Activated CD4-positive, alpha-beta memory T cell treated with anti-CD3 and anti-CD28 coated beads, Interleukin-2, amount 10 ng/mL, durations not matched to agents 7 days and 5 days (primary cell): ENCODE measurements at regions not wholly inside any gene's neighbourhood (a gene's known extent, or its start where the extent isn't known, plus 50 kb on each side); places are given as distances from the start of the nearest gene placed in this dataset.

ENCODE experiments used
- CTCF ChIA-PET: fragments of 350-600 bp; sonication (Branson Sonifier 250); formaldehyde crosslinking; loops from one replicate; lab custom pipeline; 2021; ENCODE audit warnings: antibody characterized with exemption, inconsistent platforms; lab: Charles Lee
- POLR2A ChIA-PET: fragments of 350-600 bp; sonication (Branson Sonifier 250); formaldehyde crosslinking; loops from one replicate; lab custom pipeline; 2021; ENCODE audit warnings: antibody characterized with exemption; lab: Charles Lee
- DNase-seq: peaks from one replicate; pipeline ENCODE4 v3.0.0-alpha.2; 2020
- H3K27ac Mint-ChIP-seq: one replicate; pipeline ENCODE4 v1.8.0; 2021; ENCODE audit warnings: mild to moderate bottlenecking, mixed read lengths
- H3K27me3 Mint-ChIP-seq: one replicate; pipeline ENCODE4 v1.8.0; 2021; ENCODE audit warnings: mixed read lengths
- H3K36me3 Mint-ChIP-seq: one replicate; pipeline ENCODE4 v1.8.0; 2021; ENCODE audit warnings: low read depth, mixed read lengths
- H3K4me1 Mint-ChIP-seq: one replicate; pipeline ENCODE4 v1.8.0; 2021; ENCODE audit warnings: mixed read lengths
- H3K4me3 Mint-ChIP-seq: one replicate; pipeline ENCODE4 v1.8.0; 2021; ENCODE audit warnings: mild to moderate bottlenecking, mixed read lengths
- H3K9me3 Mint-ChIP-seq: one replicate; pipeline ENCODE4 v1.8.0; 2021; ENCODE audit warnings: mixed read lengths

DNA sequence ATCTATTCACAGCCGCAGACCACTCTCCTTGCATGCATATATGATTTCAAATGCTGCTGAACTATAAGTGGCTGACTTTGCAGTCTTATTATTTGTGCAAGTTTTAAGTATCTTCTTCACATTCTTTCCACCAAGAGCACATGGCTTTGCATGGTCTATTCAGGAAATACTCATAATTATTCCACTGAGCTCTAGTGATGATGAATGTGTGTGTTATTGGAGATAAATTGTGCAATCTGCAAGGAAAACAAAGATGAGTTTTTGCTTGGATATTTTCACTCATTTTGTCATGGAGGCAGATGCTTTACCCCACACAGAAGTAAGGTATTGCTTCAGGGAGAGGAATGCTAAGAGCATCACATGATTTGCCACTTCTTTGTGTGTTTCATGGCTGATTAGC, 764.6 kb downstream of the TBC1D32 start:
- no peak overlapping the region for H3K4me3 Mint-ChIP-seq
- peaks cover 3% of the 10 kb centered on the region for H3K9me3 Mint-ChIP-seq
- POLR2A ChIA-PET, result no interaction called here
- no peak overlapping the region for H3K27ac Mint-ChIP-seq
- CTCF ChIA-PET, result no interaction called here
- H3K4me1 Mint-ChIP-seq, result no peaks in the 10 kb centered on the region
- H3K36me3 Mint-ChIP-seq, result no peaks in the 10 kb centered on the region
- no peak for DNase-seq
- no peaks in the 10 kb centered on the region for H3K27me3 Mint-ChIP-seq

DNA sequence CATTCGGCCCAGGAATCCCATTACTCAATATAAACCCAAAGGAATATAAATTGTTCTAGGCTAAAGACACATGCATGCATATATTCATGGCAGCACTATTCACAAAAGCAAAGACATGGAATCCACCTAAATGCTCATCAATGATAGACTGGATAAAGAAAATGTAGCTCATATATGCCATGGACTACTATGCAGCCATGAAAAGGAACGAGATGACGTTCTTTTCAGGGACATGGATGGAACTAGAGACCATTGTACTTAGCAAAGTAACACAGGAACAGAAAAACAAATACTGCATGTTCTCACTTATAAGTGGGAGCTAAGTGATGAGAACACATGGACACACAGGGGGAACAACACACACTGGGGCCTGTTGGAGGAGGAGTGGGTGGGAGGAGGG, 769.5 kb downstream of the TBC1D32 start:
- ChIA-PET CTCF (no interaction called here), POLR2A (no interaction called here)
- no peak overlapping the region for H3K27ac Mint-ChIP-seq
- no peaks in the 10 kb centered on the region for H3K27me3 Mint-ChIP-seq
- no peaks in the 10 kb centered on the region for H3K36me3 Mint-ChIP-seq
- H3K9me3 Mint-ChIP-seq, result peaks cover 11% of the 10 kb centered on the region
- no peaks in the 10 kb centered on the region for H3K4me1 Mint-ChIP-seq
- H3K4me3 Mint-ChIP-seq, result no peak overlapping the region
- no peak for DNase-seq

DNA sequence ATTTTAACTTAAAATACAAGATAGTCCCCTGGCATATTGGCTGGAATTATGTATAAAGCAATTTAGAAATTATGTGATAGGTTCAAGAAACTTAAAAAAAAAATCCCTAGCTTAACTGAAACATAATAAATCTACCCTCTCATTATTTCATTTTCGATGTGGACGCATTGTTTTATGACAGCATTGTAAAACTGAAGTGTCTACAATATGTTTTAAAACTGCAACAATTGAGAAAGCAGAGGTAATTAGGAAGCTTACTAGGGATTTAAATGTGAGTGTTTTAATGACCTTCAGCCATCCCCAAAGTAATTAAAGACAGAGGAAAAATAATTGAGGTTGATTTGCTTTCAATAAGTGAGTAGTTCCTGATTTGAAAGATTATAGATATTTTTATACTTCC, 776.0 kb downstream of the TBC1D32 start:
- Mint-ChIP-seq H3K9me3 (peaks cover 4% of the 10 kb centered on the region), H3K36me3 (no peaks in the 10 kb centered on the region), H3K4me3 (no peak overlapping the region), H3K27ac (no peak overlapping the region), H3K27me3 (no peaks in the 10 kb centered on the region), H3K4me1 (no peaks in the 10 kb centered on the region)
- CTCF ChIA-PET, result no interaction called here
- POLR2A ChIA-PET, result no interaction called here
- DNase-seq, result no peak

DNA sequence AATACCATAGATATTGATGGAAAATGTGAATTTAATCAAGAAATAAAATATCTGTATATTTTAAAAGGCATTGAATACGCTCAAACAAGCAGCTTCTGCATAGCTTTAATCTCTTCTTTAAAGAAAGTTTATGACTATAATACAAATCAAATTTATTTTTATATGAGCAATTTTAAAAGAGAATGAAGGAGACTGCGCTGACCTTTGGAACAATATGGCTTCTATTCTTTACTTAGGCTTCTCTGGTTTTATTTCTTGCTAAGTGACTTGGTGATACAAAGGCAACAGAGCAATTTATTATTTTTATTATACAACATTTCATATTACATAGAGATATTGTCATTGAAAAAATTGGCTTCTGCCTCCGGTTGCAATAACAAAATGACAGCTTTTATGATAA, 776.7 kb downstream of the TBC1D32 start:
- Mint-ChIP-seq H3K4me3 (no peak overlapping the region), H3K27me3 (no peaks in the 10 kb centered on the region), H3K9me3 (peaks cover 4% of the 10 kb centered on the region), H3K36me3 (no peaks in the 10 kb centered on the region), H3K4me1 (no peaks in the 10 kb centered on the region), H3K27ac (no peak overlapping the region)
- ChIA-PET POLR2A (no interaction called here), CTCF (no interaction called here)
- DNase-seq, result no peak

DNA sequence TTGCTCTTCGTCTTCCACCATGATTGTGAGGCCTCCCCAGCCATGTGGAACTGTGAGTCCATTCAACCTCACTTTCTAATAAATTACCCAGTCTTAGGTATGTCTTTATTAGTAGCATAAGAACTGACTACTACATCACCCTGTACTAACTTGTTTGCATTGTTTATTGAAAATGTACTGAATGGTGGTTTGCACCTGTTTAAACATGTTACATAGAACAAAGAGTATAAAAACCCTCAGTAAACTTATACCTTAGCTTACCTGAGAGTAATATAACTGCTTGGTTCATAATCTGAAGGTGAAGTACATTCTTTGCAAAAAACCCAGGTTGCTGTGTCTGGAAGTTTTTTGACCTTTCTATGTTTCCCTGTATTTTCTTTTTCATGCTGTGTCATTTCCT, 777.8 kb downstream of the TBC1D32 start:
- no peaks in the 10 kb centered on the region for H3K27me3 Mint-ChIP-seq
- no peaks in the 10 kb centered on the region for H3K4me1 Mint-ChIP-seq
- no peak for DNase-seq
- H3K27ac Mint-ChIP-seq, result no peak overlapping the region
- no peak overlapping the region for H3K4me3 Mint-ChIP-seq
- ChIA-PET POLR2A (no interaction called here), CTCF (no interaction called here)
- H3K9me3 Mint-ChIP-seq, result no peaks in the 10 kb centered on the region
- H3K36me3 Mint-ChIP-seq, result no peaks in the 10 kb centered on the region

DNA sequence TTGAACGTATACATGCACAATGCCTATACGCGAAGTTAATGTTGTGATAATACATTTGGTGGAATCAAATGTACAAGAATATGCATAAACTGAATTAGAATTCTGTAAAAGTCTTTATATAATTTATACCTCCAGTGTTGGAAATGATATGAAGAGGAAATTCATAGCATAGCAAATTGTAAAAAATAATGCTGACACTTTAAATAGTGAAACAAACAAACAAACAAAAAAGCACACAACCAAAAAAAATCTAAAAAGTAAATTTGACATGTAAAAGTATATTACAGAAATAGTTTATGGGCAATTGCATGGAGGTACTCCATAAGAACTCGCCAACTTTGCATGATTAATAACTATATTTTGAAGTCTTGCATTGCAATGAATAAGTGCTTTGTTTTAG, 780.9 kb downstream of the TBC1D32 start:
- no peak for DNase-seq
- no peaks in the 10 kb centered on the region for H3K4me1 Mint-ChIP-seq
- no peak overlapping the region for H3K4me3 Mint-ChIP-seq
- no peak overlapping the region for H3K27ac Mint-ChIP-seq
- H3K9me3 Mint-ChIP-seq, result no peaks in the 10 kb centered on the region
- H3K36me3 Mint-ChIP-seq, result no peaks in the 10 kb centered on the region
- ChIA-PET CTCF (no interaction called here), POLR2A (no interaction called here)
- H3K27me3 Mint-ChIP-seq, result no peaks in the 10 kb centered on the region

DNA sequence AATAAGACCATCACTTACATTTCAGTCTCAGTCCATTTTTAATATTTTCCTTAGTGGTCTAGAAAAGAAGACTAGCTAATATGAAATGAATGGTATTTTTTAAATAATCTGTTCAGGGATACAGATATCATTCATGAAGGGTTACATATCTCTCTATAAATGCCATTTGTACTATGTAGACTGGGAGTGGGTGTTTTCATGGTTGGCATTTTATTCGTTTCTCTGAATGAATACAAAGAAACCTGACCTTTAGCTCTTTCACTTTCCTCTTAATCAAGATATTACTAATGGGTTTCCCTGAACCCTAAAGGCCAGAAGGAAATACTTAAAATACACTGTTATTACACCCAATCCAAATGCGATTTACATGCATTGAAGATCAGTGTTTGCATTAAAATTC, 788.9 kb downstream of the TBC1D32 start:
- no peaks in the 10 kb centered on the region for H3K4me1 Mint-ChIP-seq
- no peaks in the 10 kb centered on the region for H3K36me3 Mint-ChIP-seq
- no peak overlapping the region for H3K27ac Mint-ChIP-seq
- POLR2A ChIA-PET, result no interaction called here
- DNase-seq, result no peak
- H3K27me3 Mint-ChIP-seq, result no peaks in the 10 kb centered on the region
- no peak overlapping the region for H3K4me3 Mint-ChIP-seq
- no peaks in the 10 kb centered on the region for H3K9me3 Mint-ChIP-seq
- CTCF ChIA-PET, result no interaction called here

DNA sequence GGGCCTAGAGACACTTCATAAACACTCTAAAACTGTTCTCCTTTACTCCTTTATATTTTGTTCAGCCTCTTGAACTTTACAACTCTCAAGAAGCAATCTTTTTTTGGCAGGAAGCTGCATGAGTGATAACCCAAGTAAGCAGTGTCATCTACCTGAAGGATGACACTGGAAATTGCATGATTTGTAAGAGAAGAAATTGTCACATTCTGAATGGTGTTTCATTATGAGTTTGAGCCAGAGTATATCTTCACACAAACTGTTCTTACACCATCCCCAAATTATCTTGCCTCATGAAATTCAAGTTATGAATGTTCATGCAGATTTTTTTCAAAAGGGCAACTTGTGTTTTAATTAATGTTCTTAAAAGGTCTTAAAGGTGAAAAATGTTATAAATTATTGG, 799.3 kb downstream of the TBC1D32 start:
- no peak overlapping the region for H3K27ac Mint-ChIP-seq
- no peaks in the 10 kb centered on the region for H3K36me3 Mint-ChIP-seq
- H3K27me3 Mint-ChIP-seq, result no peaks in the 10 kb centered on the region
- POLR2A ChIA-PET, result no interaction called here
- CTCF ChIA-PET, result no interaction called here
- peaks cover 9% of the 10 kb centered on the region for H3K9me3 Mint-ChIP-seq
- H3K4me3 Mint-ChIP-seq, result no peak overlapping the region
- DNase-seq, result no peak
- no peaks in the 10 kb centered on the region for H3K4me1 Mint-ChIP-seq

DNA sequence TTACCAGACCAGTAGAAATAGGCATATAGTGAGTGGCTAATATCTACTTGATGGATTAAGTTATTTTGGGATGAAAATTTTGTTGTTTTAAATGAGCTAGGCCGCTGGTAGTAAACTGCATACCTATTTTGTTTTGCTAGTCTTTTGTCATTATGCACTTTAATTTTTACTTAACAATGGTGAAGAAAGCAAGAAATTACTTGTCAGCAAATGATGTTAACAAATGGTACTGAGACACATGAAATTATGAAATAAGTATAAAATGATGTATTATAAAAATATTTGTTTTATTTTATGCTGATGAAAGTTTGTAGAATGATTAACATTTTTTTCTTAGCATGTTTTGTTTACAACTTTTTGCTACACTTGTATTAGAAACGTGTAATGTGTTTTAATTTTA, 807.7 kb downstream of the TBC1D32 start:
- H3K9me3 Mint-ChIP-seq, result no peaks in the 10 kb centered on the region
- POLR2A ChIA-PET, result no interaction called here
- H3K4me1 Mint-ChIP-seq, result no peaks in the 10 kb centered on the region

DNA sequence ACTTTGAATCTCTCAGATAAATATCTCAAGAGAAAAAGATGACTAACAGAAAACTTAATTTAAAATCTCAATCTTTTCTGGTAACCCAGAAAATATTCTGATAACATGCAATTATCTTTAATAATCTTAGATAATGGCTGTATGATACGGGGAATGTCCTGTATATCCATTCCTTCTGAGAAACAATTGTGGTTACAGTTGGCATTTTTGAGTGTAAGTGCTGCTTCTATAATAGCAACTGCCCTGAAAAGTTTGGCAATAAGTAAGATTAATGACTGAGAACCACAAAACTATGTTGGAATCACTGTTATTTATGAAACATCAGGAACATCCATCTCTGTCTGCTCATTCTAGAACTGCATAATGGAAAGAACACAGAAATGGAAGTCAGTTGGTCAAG, 819.7 kb downstream of the TBC1D32 start:
- peaks cover 1% of the 10 kb centered on the region for H3K9me3 Mint-ChIP-seq
- CTCF ChIA-PET, result no interaction called here

More for the DNA sequence above, 807.7 kb downstream of the TBC1D32 start:
- Mint-ChIP-seq H3K27me3 (no peaks in the 10 kb centered on the region), H3K36me3 (no peaks in the 10 kb centered on the region), H3K27ac (no peak overlapping the region), H3K4me3 (no peak overlapping the region)
- DNase-seq, result no peak
- CTCF ChIA-PET, result no interaction called here

DNA sequence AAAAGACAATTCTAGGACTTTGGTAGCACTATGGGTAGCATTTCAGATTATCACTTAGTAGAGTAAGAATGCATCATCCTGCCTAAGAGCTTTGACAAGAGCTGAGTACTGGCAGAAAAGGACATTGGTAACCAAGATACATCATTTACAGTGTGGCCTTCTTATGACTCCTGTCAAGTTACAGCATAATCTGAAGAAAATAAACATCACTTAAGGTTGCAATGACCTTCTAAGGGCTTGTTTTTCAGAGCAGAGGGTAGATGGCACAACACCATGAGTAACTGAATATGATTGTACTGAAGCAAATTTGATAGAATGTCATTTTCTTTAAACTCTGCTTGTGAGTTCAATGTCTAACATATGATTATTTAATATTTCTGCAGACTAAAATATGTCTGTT, 822.6 kb downstream of the TBC1D32 start:
- no peaks in the 10 kb centered on the region for H3K27me3 Mint-ChIP-seq
- DNase-seq, result no peak
- H3K36me3 Mint-ChIP-seq, result no peaks in the 10 kb centered on the region
- ChIA-PET CTCF (no interaction called here), POLR2A (no interaction called here)
- no peaks in the 10 kb centered on the region for H3K4me1 Mint-ChIP-seq
- H3K9me3 Mint-ChIP-seq, result peaks cover 8% of the 10 kb centered on the region
- H3K27ac Mint-ChIP-seq, result no peak overlapping the region
- no peak overlapping the region for H3K4me3 Mint-ChIP-seq

More for the DNA sequence above, 819.7 kb downstream of the TBC1D32 start:
- H3K27ac Mint-ChIP-seq, result no peak overlapping the region
- no peaks in the 10 kb centered on the region for H3K27me3 Mint-ChIP-seq
- H3K4me3 Mint-ChIP-seq, result no peak overlapping the region
- no peaks in the 10 kb centered on the region for H3K4me1 Mint-ChIP-seq
- no peak for DNase-seq
- no peaks in the 10 kb centered on the region for H3K36me3 Mint-ChIP-seq
- POLR2A ChIA-PET, result no interaction called here

DNA sequence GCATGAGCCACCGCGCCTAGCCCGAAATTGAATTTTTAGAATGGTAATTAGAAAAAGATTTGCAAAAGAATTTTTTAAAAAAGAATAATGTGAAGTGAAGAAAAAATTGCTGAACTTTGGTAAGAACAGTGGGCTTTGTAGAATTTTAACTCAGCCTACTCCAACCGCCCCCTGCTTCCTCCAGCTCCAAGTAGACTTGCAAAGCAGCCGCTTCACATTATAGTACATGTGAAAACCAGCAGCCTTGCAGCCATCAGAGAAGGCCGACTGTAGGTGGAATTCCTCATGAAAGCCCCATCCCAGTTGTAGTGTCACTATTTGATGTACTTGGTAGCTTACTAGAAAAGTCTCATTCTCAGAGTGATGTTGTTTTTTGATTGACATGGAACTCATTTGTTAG, 835.6 kb downstream of the TBC1D32 start:
- no peaks in the 10 kb centered on the region for H3K36me3 Mint-ChIP-seq
- H3K27ac Mint-ChIP-seq, result no peak overlapping the region
- no peaks in the 10 kb centered on the region for H3K9me3 Mint-ChIP-seq
- ChIA-PET CTCF (no interaction called here), POLR2A (no interaction called here)
- DNase-seq, result no peak
- H3K4me3 Mint-ChIP-seq, result no peak overlapping the region
- H3K4me1 Mint-ChIP-seq, result no peaks in the 10 kb centered on the region
- H3K27me3 Mint-ChIP-seq, result no peaks in the 10 kb centered on the region

DNA sequence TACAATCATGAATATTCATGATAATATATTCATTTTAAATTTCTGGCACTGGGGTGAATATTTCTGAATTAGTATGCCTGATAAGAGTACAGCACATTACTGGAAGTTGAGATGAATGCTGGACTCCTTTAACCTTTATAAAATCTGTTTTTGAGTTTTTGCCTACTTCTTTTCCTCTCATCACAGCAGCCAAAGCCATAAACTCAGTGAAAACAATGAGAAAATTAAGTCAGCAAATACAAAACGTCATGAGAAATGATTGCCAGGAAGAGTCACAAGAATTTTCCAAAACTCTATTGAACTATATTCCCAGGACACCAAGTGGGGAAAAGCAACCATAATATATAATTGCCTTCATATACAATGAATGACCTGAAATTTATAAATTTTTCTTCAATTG, 837.6 kb downstream of the TBC1D32 start:
- no peaks in the 10 kb centered on the region for H3K9me3 Mint-ChIP-seq
- no peaks in the 10 kb centered on the region for H3K36me3 Mint-ChIP-seq
- no peak overlapping the region for H3K4me3 Mint-ChIP-seq
- ChIA-PET POLR2A (no interaction called here), CTCF (no interaction called here)
- DNase-seq, result no peak
- H3K27me3 Mint-ChIP-seq, result no peaks in the 10 kb centered on the region
- no peak overlapping the region for H3K27ac Mint-ChIP-seq
- no peaks in the 10 kb centered on the region for H3K4me1 Mint-ChIP-seq

DNA sequence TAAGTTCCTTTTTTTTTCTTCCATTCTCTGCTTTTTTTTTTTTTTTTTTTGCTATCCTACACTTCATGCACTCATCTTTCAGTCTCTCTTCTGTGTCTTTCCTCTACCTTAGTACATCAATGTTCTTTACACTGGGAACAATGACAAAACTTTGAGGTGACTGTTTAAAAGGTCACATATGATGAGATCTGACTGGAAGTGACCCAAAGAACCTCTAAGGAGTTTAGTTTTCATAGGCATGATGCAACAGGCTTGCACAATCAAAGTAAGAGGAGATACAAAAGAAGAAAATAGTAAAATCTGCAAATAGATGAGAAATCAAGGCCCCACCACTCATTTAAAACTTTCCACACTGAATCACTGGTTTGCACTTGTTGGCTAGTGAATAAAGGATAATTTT, 840.8 kb downstream of the TBC1D32 start:
- Mint-ChIP-seq H3K27ac (no peak overlapping the region), H3K9me3 (no peaks in the 10 kb centered on the region), H3K27me3 (no peaks in the 10 kb centered on the region), H3K36me3 (no peaks in the 10 kb centered on the region), H3K4me3 (no peak overlapping the region), H3K4me1 (no peaks in the 10 kb centered on the region)
- ChIA-PET POLR2A (no interaction called here), CTCF (no interaction called here)
- DNase-seq, result no peak

DNA sequence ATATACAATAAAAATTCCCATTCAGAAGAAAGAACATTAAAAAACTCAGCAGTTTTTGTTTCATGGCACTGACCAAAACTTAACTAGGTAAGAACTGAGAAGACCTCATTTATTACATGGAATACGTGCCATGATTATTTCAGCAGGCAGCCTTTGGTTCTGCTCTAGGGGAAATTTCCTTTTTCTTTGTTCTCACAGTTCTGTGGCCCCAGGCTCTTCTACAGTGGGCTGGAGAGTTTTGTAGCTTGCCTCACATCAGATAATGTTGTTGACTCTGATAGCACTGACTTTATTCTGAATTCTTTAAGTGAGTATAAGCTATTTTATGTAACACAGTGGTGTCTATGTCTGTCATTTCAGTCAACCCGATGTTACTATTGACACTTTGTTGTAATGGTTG, 844.3 kb downstream of the TBC1D32 start:
- H3K9me3 Mint-ChIP-seq, result no peaks in the 10 kb centered on the region
- H3K4me1 Mint-ChIP-seq, result no peaks in the 10 kb centered on the region
- H3K36me3 Mint-ChIP-seq, result no peaks in the 10 kb centered on the region
- no peaks in the 10 kb centered on the region for H3K27me3 Mint-ChIP-seq
- no peak overlapping the region for H3K4me3 Mint-ChIP-seq
- no peak overlapping the region for H3K27ac Mint-ChIP-seq
- ChIA-PET CTCF (no interaction called here), POLR2A (no interaction called here)
- DNase-seq, result no peak
